WTC11 (cell line): ENCODE measurements at regions not wholly inside any gene's neighbourhood (a gene's known extent, or its start where the extent isn't known, plus 50 kb on each side); places are given as distances from the start of the nearest gene placed in this dataset.

Experiments used
- ATAC-seq: fragments of 200-7000 bp; cut with Tn5 transposase; 2 replicates; pipeline ENCODE4 v1.10.0; 2021; ENCODE audit warnings: mild to moderate bottlenecking, moderate library complexity
- CTCF ChIA-PET: fragments of 300-600 bp; sonication (Branson Sonifier 250); formaldehyde crosslinking; loops from one replicate; lab custom pipeline; 2021; ENCODE audit warnings: antibody characterized with exemption; lab: Charles Lee
- POLR2A ChIA-PET: fragments of 350-600 bp; sonication (Branson Sonifier 250); formaldehyde crosslinking; loops from one replicate; lab custom pipeline; 2021; ENCODE audit warnings: antibody characterized with exemption; lab: Charles Lee
- DNase-seq: peaks from one replicate; pipeline ENCODE4 v3.0.0; 2021; ENCODE audit warnings: low spot score
- H3K27ac Mint-ChIP-seq: 2 replicates; pipeline ENCODE4 v1.8.0; 2021; ENCODE audit warnings: mixed read lengths
- H3K27me3 Mint-ChIP-seq: 2 replicates; pipeline ENCODE4 v1.8.0; 2021; ENCODE audit warnings: low read depth, mild to moderate bottlenecking, moderate library complexity, mixed read lengths
- H3K36me3 Mint-ChIP-seq: 2 replicates; pipeline ENCODE4 v1.8.0; 2021; ENCODE audit warnings: mixed read lengths
- H3K4me1 Mint-ChIP-seq: 2 replicates; pipeline ENCODE4 v1.8.0; 2022; ENCODE audit warnings: mixed read lengths
- H3K4me3 Mint-ChIP-seq: 2 replicates; pipeline ENCODE4 v1.8.0; 2021; ENCODE audit warnings: mild to moderate bottlenecking, moderate library complexity, mixed read lengths
- H3K9me3 Mint-ChIP-seq: 2 replicates; pipeline ENCODE4 v1.8.0; 2021; ENCODE audit warnings: mixed read lengths
- ATF1 ChIP-seq: sonication (generic); formaldehyde crosslinking; IDR thresholded peaks from 2 replicates; pipeline ENCODE4 v1.8.1; 2023; ENCODE audit warnings: mild to moderate bottlenecking, moderate library complexity, missing genetic modification reagents
- ELF4 ChIP-seq: sonication (generic); formaldehyde crosslinking; IDR thresholded peaks from 2 replicates; pipeline ENCODE4 v1.8.1; 2022; ENCODE audit warnings: low read depth, mild to moderate bottlenecking, moderate library complexity, missing genetic modification reagents
- ETV6 ChIP-seq: sonication (generic); formaldehyde crosslinking; IDR thresholded peaks from 2 replicates; pipeline ENCODE4 v1.8.1; 2022; ENCODE audit warnings: mild to moderate bottlenecking, missing genetic modification reagents
- FOXJ3 ChIP-seq: sonication (generic); formaldehyde crosslinking; IDR thresholded peaks from 2 replicates; pipeline ENCODE4 v1.9.0; 2021; ENCODE audit warnings: missing genetic modification reagents, mild to moderate bottlenecking, borderline replicate concordance
- FOXP1 ChIP-seq: sonication (generic); formaldehyde crosslinking; IDR thresholded peaks from 2 replicates; pipeline ENCODE4 v1.8.0; 2022; ENCODE audit warnings: missing genetic modification reagents, mild to moderate bottlenecking, moderate library complexity, borderline replicate concordance
- FOXP4 ChIP-seq: sonication (generic); formaldehyde crosslinking; IDR thresholded peaks from 2 replicates; pipeline ENCODE4 v1.8.0; 2022; ENCODE audit warnings: mild to moderate bottlenecking, missing genetic modification reagents
- HMGA2 ChIP-seq: fragments of 250-450 bp; sonication (Bioruptor Pico); IDR thresholded peaks from 2 replicates; pipeline ENCODE4 v1.4.0; 2021; ENCODE audit warnings: mild to moderate bottlenecking, moderate library complexity
- KAT7 ChIP-seq: sonication (generic); formaldehyde crosslinking; IDR thresholded peaks from 2 replicates; pipeline ENCODE4 v1.8.1; 2023; ENCODE audit warnings: missing genetic modification reagents, mild to moderate bottlenecking, borderline replicate concordance
- NFE2L1 ChIP-seq: sonication (generic); formaldehyde crosslinking; IDR thresholded peaks from 2 replicates; pipeline ENCODE4 v1.8.1; 2023; ENCODE audit warnings: missing genetic modification reagents
- NFYB ChIP-seq: sonication (generic); formaldehyde crosslinking; conservative IDR thresholded peaks from 2 replicates; pipeline ENCODE4 v1.8.0; 2022; ENCODE audit warnings: low read depth, missing genetic modification reagents
- NR1H2 ChIP-seq: sonication (generic); formaldehyde crosslinking; IDR thresholded peaks from 2 replicates; pipeline ENCODE4 v1.9.0; 2021; ENCODE audit warnings: mild to moderate bottlenecking, moderate library complexity, missing genetic modification reagents
- PRDM15 ChIP-seq: sonication (generic); formaldehyde crosslinking; IDR thresholded peaks from 2 replicates; pipeline ENCODE4 v1.8.0; 2022; ENCODE audit warnings: missing genetic modification reagents
- ZBTB21 ChIP-seq: sonication (generic); formaldehyde crosslinking; IDR thresholded peaks from 2 replicates; pipeline ENCODE4 v1.8.1; 2023; ENCODE audit warnings: mild to moderate bottlenecking, missing genetic modification reagents, borderline replicate concordance
- ZBTB43 ChIP-seq: sonication (generic); formaldehyde crosslinking; IDR thresholded peaks from 2 replicates; pipeline ENCODE4 v1.8.1; 2023; ENCODE audit warnings: mild to moderate bottlenecking, missing genetic modification reagents
- ZMAT4 ChIP-seq: fragments of 250-450 bp; sonication (Bioruptor Pico); IDR thresholded peaks from 2 replicates; pipeline ENCODE4 v1.9.0; 2021; ENCODE audit warnings: mild to moderate bottlenecking
- ZNF396 ChIP-seq: fragments of 250-450 bp; sonication (Bioruptor Pico); IDR thresholded peaks from 2 replicates; pipeline ENCODE4 v1.8.0; 2021; ENCODE audit warnings: mild to moderate bottlenecking, moderate library complexity, borderline replicate concordance
- ZNF416 ChIP-seq: fragments of 250-450 bp; sonication (Bioruptor Pico); IDR thresholded peaks from 2 replicates; pipeline ENCODE4 v1.9.0; 2021; ENCODE audit warnings: mild to moderate bottlenecking, inconsistent platforms
- TF ChIP-seq, protein P1 (sequence below): fragments of 250-450 bp; sonication (Bioruptor Pico); IDR thresholded peaks from 2 replicates; pipeline ENCODE4 v2.1.2; 2022; ENCODE audit warnings: mild to moderate bottlenecking, moderate library complexity
- TF ChIP-seq, protein P2 (sequence below): sonication (generic); formaldehyde crosslinking; IDR thresholded peaks from 2 replicates; pipeline ENCODE4 v1.8.1; 2022; ENCODE audit warnings: mild to moderate bottlenecking, moderate library complexity, missing genetic modification reagents
- TF ChIP-seq, protein P3 (sequence below): sonication (generic); formaldehyde crosslinking; IDR thresholded peaks from 2 replicates; pipeline ENCODE4 v1.8.0; 2023; ENCODE audit warnings: missing genetic modification reagents

- no peak overlapping the region for H3K4me3 Mint-ChIP-seq
- peaks cover 2% of the 10 kb centered on the region for H3K27me3 Mint-ChIP-seq
- ChIA-PET CTCF (no interaction called here), POLR2A (no interaction called here)
- no peaks in the 10 kb centered on the region for H3K9me3 Mint-ChIP-seq
- TF ChIP-seq FOXP4 (CRISPR knock-in tag) (no peak), ZBTB21 (CRISPR knock-in tag) (no peak), PRDM15 (no peak), FOXP1 (CRISPR knock-in tag) (no peak), KAT7 (no peak), HMGA2 (CRISPR knock-in tag) (no peak), ATF1 (CRISPR knock-in tag) (no peak), FOXJ3 (CRISPR knock-in tag) (no peak)
- TF ChIP-seq, protein P1, sequence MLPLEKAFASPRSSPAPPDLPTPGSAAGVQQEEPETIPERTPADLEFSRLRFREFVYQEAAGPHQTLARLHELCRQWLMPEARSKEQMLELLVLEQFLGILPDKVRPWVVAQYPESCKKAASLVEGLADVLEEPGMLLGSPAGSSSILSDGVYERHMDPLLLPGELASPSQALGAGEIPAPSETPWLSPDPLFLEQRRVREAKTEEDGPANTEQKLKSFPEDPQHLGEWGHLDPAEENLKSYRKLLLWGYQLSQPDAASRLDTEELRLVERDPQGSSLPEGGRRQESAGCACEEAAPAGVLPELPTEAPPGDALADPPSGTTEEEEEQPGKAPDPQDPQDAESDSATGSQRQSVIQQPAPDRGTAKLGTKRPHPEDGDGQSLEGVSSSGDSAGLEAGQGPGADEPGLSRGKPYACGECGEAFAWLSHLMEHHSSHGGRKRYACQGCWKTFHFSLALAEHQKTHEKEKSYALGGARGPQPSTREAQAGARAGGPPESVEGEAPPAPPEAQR, result no peak
- H3K36me3 Mint-ChIP-seq, result no peaks in the 10 kb centered on the region
- H3K4me1 Mint-ChIP-seq, result peaks cover 33% of the 10 kb centered on the region
- no peak for ATAC-seq
- DNase-seq, result no peak
- no peak overlapping the region for H3K27ac Mint-ChIP-seq
These were observed 732.3 kb downstream of the TUSC7 start for GRCh38 chr3:117441851-117442250.

DNA sequence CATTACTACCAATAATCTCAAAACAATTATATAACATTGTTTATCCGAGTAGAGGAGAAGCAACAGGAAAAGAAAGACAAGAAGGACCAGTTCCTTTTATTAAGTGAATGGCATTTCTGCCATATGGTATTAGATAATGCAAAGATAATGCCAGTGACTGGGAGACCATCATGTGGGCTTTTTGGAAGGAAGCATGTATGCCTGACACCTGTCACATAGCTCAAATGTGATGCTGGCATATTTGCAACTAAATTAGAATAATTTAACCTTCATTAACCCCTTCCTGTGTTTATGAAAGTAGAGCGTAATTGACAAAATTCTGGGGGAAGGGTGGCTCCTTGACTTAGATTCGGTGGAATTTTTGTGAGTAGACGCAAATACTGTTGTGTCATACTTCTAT lies 733.0 kb downstream of the TUSC7 start:
- Mint-ChIP-seq H3K27me3 (peaks cover 2% of the 10 kb centered on the region; the same call in 1 of the 2 replicates), H3K36me3 (no peaks in the 10 kb centered on the region), H3K4me1 (peaks cover 26% of the 10 kb centered on the region), H3K27ac (no peak overlapping the region), H3K4me3 (no peak overlapping the region), H3K9me3 (no peaks in the 10 kb centered on the region)
- TF ChIP-seq NR1H2 (CRISPR knock-in tag) (no peak), ZNF416 (CRISPR knock-in tag) (no peak), ZMAT4 (no peak), HMGA2 (CRISPR knock-in tag) (no peak), FOXJ3 (CRISPR knock-in tag) (no peak), NFYB (CRISPR knock-in tag) (no peak), ZBTB43 (no peak), ETV6 (CRISPR knock-in tag) (no peak), ELF4 (CRISPR knock-in tag) (no peak), NFE2L1 (CRISPR knock-in tag) (no peak), ZNF396 (CRISPR knock-in tag) (no peak)
- TF ChIP-seq, protein P2, sequence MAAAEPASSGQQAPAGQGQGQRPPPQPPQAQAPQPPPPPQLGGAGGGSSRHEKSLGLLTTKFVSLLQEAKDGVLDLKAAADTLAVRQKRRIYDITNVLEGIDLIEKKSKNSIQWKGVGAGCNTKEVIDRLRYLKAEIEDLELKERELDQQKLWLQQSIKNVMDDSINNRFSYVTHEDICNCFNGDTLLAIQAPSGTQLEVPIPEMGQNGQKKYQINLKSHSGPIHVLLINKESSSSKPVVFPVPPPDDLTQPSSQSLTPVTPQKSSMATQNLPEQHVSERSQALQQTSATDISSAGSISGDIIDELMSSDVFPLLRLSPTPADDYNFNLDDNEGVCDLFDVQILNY (CRISPR knock-in tag), result no peak
- TF ChIP-seq, protein P3, sequence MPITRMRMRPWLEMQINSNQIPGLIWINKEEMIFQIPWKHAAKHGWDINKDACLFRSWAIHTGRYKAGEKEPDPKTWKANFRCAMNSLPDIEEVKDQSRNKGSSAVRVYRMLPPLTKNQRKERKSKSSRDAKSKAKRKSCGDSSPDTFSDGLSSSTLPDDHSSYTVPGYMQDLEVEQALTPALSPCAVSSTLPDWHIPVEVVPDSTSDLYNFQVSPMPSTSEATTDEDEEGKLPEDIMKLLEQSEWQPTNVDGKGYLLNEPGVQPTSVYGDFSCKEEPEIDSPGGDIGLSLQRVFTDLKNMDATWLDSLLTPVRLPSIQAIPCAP (CRISPR knock-in tag), result no peak
- ATAC-seq (no peak), DNase-seq (no peak)
- POLR2A ChIA-PET, result no interaction called here
- CTCF ChIA-PET, result no interaction called here
